Type B pancreatic cell (in vitro differentiated cells): ENCODE measurements at regions not wholly inside any gene's neighbourhood (a gene's known extent, or its start where the extent isn't known, plus 50 kb on each side); places are given as distances from the start of the nearest gene placed in this dataset.
A peak's percentile ranks its signal among the peaks of the same experiment; 100 is the strongest.

Experiments
- DNase-seq: peaks from one replicate; pipeline ENCODE4 v3.0.0; 2021; ENCODE audit warnings: mixed read lengths; ENCODE audit not compliant: unreplicated experiment; ENCODE audit errors: extremely low spot score
- H3K27ac Mint-ChIP-seq: 2 replicates; pipeline ENCODE4 v1.8.0; 2021; ENCODE audit warnings: mild to moderate bottlenecking, mixed read lengths
- H3K27me3 Mint-ChIP-seq: 2 replicates; pipeline ENCODE4 v1.8.0; 2021; ENCODE audit warnings: mixed read lengths
- H3K36me3 Mint-ChIP-seq: 2 replicates; pipeline ENCODE4 v1.8.0; 2021; ENCODE audit warnings: mixed read lengths
- H3K4me1 Mint-ChIP-seq: one replicate; pipeline ENCODE4 v1.8.0; 2021; ENCODE audit warnings: mixed read lengths; ENCODE audit not compliant: unreplicated experiment
- H3K4me3 Mint-ChIP-seq: 2 replicates; pipeline ENCODE4 v1.8.0; 2021; ENCODE audit warnings: mild to moderate bottlenecking, mixed read lengths
- H3K9me3 Mint-ChIP-seq: 2 replicates; pipeline ENCODE4 v1.8.0; 2021; ENCODE audit warnings: mixed read lengths
- CTCF ChIP-seq: fragments of 200-600 bp; sonication (generic); conservative IDR thresholded peaks from 2 replicates; pipeline ENCODE4 v1.5.0; 2021; ENCODE audit warnings: antibody characterized with exemption, mild to moderate bottlenecking

- DNase-seq, result no peak
- no peaks in the 10 kb centered on the region for H3K27me3 Mint-ChIP-seq
- H3K4me3 Mint-ChIP-seq, result no peak overlapping the region
- H3K9me3 Mint-ChIP-seq, result peaks cover 4% of the 10 kb centered on the region
- H3K4me1 Mint-ChIP-seq, result no peaks in the 10 kb centered on the region
- TF ChIP-seq CTCF, result no peak
- H3K27ac Mint-ChIP-seq, result no peak overlapping the region
- H3K36me3 Mint-ChIP-seq, result no peaks in the 10 kb centered on the region
Measured at GRCh38 chr5:90099099-90099498, 310.5 kb downstream of the CETN3 start.

- Mint-ChIP-seq H3K27me3 (no peaks in the 10 kb centered on the region), H3K4me3 (no peak overlapping the region), H3K4me1 (no peaks in the 10 kb centered on the region), H3K27ac (no peak overlapping the region), H3K36me3 (no peaks in the 10 kb centered on the region), H3K9me3 (no peaks in the 10 kb centered on the region)
- no peak for TF ChIP-seq CTCF
- DNase-seq, result no peak
Measured at GRCh38 chr5:90097082-90097477, 312.5 kb downstream of the CETN3 start.

- Mint-ChIP-seq H3K27ac (peak overlapping the region; percentile 15), H3K36me3 (no peaks in the 10 kb centered on the region), H3K9me3 (no peaks in the 10 kb centered on the region), H3K4me1 (no peaks in the 10 kb centered on the region), H3K4me3 (no peak overlapping the region), H3K27me3 (no peaks in the 10 kb centered on the region)
- no peak for DNase-seq
- no peak for TF ChIP-seq CTCF
Measured at GRCh38 chr5:90096415-90097081, 313.0 kb downstream of the CETN3 start.

- no peaks in the 10 kb centered on the region for H3K4me1 Mint-ChIP-seq
- no peak overlapping the region for H3K27ac Mint-ChIP-seq
- no peak for DNase-seq
- no peak for TF ChIP-seq CTCF
- H3K36me3 Mint-ChIP-seq, result no peaks in the 10 kb centered on the region
- H3K27me3 Mint-ChIP-seq, result no peaks in the 10 kb centered on the region
- no peak overlapping the region for H3K4me3 Mint-ChIP-seq
- H3K9me3 Mint-ChIP-seq, result no peaks in the 10 kb centered on the region
Measured at GRCh38 chr5:90095292-90096060, 314.1 kb downstream of the CETN3 start.

GRCh38 chr5:90093751-90094485 is 315.6 kb downstream of the CETN3 start:
- H3K4me3 Mint-ChIP-seq, result no peak overlapping the region
- no peak overlapping the region for H3K27ac Mint-ChIP-seq
- DNase-seq, result no peak
- H3K9me3 Mint-ChIP-seq, result peaks cover 2% of the 10 kb centered on the region
- TF ChIP-seq CTCF, result no peak
- H3K36me3 Mint-ChIP-seq, result no peaks in the 10 kb centered on the region
- no peaks in the 10 kb centered on the region for H3K4me1 Mint-ChIP-seq
- H3K27me3 Mint-ChIP-seq, result no peaks in the 10 kb centered on the region
